ENCODE measurements at regions not wholly inside any gene's neighbourhood (a gene's known extent, or its start where the extent isn't known, plus 50 kb on each side); places are given as distances from the start of the nearest gene placed in this dataset.

DNA sequence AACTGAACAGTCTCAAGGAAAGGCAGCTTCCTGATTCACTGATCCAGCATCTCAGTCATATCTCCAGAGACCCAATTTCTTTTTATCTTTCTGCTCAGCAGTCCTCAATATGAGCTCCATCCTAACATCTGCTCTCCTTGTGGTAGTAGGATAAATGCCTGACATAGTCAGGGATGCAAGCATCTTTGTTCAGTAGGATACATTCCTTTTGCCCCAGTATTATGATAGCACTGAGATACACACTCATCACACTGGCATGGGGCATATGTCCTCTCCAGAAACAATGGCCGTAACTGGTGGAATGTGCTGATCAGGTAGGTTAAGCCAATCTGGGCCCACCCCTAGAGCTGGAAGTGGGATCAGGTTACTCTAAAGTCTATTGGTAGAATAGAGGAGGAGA, 207.2 kb downstream of the ETAA1 start:
- no peak for DNase-seq (ENCODE audit: low spot score)
- H3K9me3 ChIP-seq (ENCODE audit: low read depth) = no peaks in the 10 kb centered on the region
- H3K27ac ChIP-seq = no peak overlapping the region
- 89% methylated on average over 1 of the region's 1 CpG for WGBS (ENCODE audit: low lambda C conversion rate, missing lambda C conversion rate)
- H3K4me1 ChIP-seq (ENCODE audit: insufficient read depth) = no peaks in the 10 kb centered on the region
- no peaks in the 10 kb centered on the region for H3K9me2 ChIP-seq (replicated peaks; ENCODE audit: insufficient read depth)
- H2AFZ ChIP-seq = no peak overlapping the region
- H3K79me2 ChIP-seq = no peaks in the 10 kb centered on the region
- H3K27me3 ChIP-seq = no peaks in the 10 kb centered on the region
- no peak overlapping the region for H3K4me3 ChIP-seq
- H3K4me2 ChIP-seq = no peak overlapping the region
- no peaks in the 10 kb centered on the region for H3K36me3 ChIP-seq (replicated peaks; ENCODE audit: insufficient read depth, low read depth)
- H4K20me1 ChIP-seq (ENCODE audit: insufficient read depth, poor library complexity, severe bottlenecking) = no peaks in the 10 kb centered on the region
- TF ChIP-seq, protein P1, sequence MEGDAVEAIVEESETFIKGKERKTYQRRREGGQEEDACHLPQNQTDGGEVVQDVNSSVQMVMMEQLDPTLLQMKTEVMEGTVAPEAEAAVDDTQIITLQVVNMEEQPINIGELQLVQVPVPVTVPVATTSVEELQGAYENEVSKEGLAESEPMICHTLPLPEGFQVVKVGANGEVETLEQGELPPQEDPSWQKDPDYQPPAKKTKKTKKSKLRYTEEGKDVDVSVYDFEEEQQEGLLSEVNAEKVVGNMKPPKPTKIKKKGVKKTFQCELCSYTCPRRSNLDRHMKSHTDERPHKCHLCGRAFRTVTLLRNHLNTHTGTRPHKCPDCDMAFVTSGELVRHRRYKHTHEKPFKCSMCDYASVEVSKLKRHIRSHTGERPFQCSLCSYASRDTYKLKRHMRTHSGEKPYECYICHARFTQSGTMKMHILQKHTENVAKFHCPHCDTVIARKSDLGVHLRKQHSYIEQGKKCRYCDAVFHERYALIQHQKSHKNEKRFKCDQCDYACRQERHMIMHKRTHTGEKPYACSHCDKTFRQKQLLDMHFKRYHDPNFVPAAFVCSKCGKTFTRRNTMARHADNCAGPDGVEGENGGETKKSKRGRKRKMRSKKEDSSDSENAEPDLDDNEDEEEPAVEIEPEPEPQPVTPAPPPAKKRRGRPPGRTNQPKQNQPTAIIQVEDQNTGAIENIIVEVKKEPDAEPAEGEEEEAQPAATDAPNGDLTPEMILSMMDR (IDR thresholded peaks at IDR 0.05; ENCODE audit: poor library complexity) = no peak
- TF ChIP-seq EZH2phosphoT487 (IDR thresholded peaks at IDR 0.05; ENCODE audit: low read depth, severe bottlenecking, unreplicated experiment) = no peak
- TF ChIP-seq EZH2 (IDR thresholded peaks at IDR 0.05; ENCODE audit: borderline replicate concordance) = no peak

DNA sequence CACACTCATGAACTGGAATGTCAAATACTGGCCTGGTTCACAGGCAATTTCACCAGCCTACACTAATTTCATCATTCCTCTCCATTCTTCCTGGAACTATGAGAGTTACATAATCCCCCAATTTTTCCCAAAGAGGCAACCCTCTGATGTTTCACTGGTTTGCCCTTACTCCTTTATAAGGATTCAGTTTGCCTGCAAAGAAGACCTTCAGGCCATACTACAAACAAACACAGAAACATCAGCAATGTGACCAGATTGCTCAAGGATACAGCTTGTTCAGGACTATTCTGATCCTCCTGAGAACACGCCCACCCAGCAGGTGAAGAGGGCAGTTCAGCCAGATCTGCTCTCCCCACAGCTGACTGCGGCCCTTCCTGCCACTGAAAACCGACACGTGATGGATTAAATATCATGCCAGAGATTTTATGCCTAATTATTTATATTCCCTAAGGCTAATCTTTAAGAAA, 215.5 kb downstream of the ETAA1 start:
- TF ChIP-seq EZH2phosphoT487 (IDR thresholded peaks at IDR 0.05; ENCODE audit: low read depth, severe bottlenecking, unreplicated experiment) (no peak), EZH2 (IDR thresholded peaks at IDR 0.05; ENCODE audit: borderline replicate concordance) (no peak)
- TF ChIP-seq, protein P1 (IDR thresholded peaks at IDR 0.05; ENCODE audit: poor library complexity) = no peak
- no peaks in the 10 kb centered on the region for H4K20me1 ChIP-seq (ENCODE audit: insufficient read depth, poor library complexity, severe bottlenecking)
- 75% methylated on average over 4 of the region's 4 CpGs for WGBS (ENCODE audit: low lambda C conversion rate, missing lambda C conversion rate)
- no peaks in the 10 kb centered on the region for H3K9me3 ChIP-seq (ENCODE audit: low read depth)
- H2AFZ ChIP-seq = no peak overlapping the region
- no peaks in the 10 kb centered on the region for H3K9me2 ChIP-seq (replicated peaks; ENCODE audit: insufficient read depth)
- DNase-seq (ENCODE audit: low spot score) = no peak
- H3K36me3 ChIP-seq (replicated peaks; ENCODE audit: insufficient read depth, low read depth) = no peaks in the 10 kb centered on the region
- no peak overlapping the region for H3K4me2 ChIP-seq
- H3K27ac ChIP-seq = no peak overlapping the region
- H3K79me2 ChIP-seq = no peaks in the 10 kb centered on the region
- no peak overlapping the region for H3K4me3 ChIP-seq
- peaks cover 5% of the 10 kb centered on the region for H3K4me1 ChIP-seq (ENCODE audit: insufficient read depth)
- no peaks in the 10 kb centered on the region for H3K27me3 ChIP-seq

DNA sequence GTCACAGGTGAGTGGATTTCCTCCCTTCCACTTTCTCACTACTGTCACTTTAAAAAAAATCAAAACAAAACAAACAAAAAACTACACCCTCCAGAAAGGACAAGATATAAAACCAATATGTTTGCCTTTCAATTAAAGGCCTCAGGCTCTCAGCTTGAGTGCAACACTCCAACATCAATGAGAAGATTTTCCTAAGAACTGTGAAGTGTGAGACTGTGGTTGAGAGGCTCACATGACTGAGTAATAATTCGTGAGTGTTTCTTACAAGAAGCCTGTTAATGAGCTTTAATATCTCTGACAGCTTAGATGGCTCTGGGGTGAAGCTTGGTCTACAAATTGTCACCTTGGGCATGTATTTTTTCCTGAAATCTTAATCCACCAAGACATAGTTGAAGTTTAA, 216.1 kb downstream of the ETAA1 start:
- H3K4me2 ChIP-seq = no peak overlapping the region
- H3K79me2 ChIP-seq = no peaks in the 10 kb centered on the region
- H3K4me1 ChIP-seq (ENCODE audit: insufficient read depth) = peaks cover 5% of the 10 kb centered on the region
- TF ChIP-seq, protein P1 (IDR thresholded peaks at IDR 0.05; ENCODE audit: poor library complexity) = no peak
- TF ChIP-seq EZH2 (IDR thresholded peaks at IDR 0.05; ENCODE audit: borderline replicate concordance) (no peak), EZH2phosphoT487 (IDR thresholded peaks at IDR 0.05; ENCODE audit: low read depth, severe bottlenecking, unreplicated experiment) (no peak)
- no peaks in the 10 kb centered on the region for H3K9me3 ChIP-seq (ENCODE audit: low read depth)
- H3K9me2 ChIP-seq (replicated peaks; ENCODE audit: insufficient read depth) = no peaks in the 10 kb centered on the region
- H2AFZ ChIP-seq = no peak overlapping the region
- no peaks in the 10 kb centered on the region for H4K20me1 ChIP-seq (ENCODE audit: insufficient read depth, poor library complexity, severe bottlenecking)
- no peak overlapping the region for H3K27ac ChIP-seq
- H3K36me3 ChIP-seq (replicated peaks; ENCODE audit: insufficient read depth, low read depth) = no peaks in the 10 kb centered on the region
- no peaks in the 10 kb centered on the region for H3K27me3 ChIP-seq
- WGBS (ENCODE audit: low lambda C conversion rate, missing lambda C conversion rate) = 91% methylated on average over 1 of the region's 1 CpG
- H3K4me3 ChIP-seq = no peak overlapping the region
- DNase-seq (ENCODE audit: low spot score) = no peak

DNA sequence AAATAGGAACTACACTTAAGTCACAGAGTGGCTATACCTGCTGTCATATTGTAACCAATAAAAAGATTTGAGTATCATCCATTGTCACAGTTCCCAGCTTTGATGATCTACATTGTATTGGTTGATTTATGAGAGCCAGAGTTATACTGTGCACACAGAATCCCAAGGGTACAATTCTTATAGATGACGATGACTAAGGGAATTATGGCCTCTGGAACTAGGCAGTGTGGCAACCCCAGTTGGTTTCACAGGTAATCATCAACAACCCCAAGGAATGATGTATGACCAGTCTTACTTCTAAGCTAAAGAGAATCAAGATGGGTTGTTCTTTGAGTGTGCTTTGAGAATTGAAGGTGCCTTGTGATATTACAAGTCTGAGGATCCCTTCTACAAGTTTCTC, 217.3 kb downstream of the ETAA1 start:
- Histone ChIP-seq H3K27me3 (no peaks in the 10 kb centered on the region), H3K79me2 (no peaks in the 10 kb centered on the region), H2AFZ (no peak overlapping the region), H3K4me3 (no peak overlapping the region), H3K36me3 (replicated peaks; ENCODE audit: insufficient read depth, low read depth) (no peaks in the 10 kb centered on the region), H3K4me1 (ENCODE audit: insufficient read depth) (peaks cover 5% of the 10 kb centered on the region), H3K27ac (no peak overlapping the region), H3K4me2 (no peak overlapping the region), H3K9me2 (replicated peaks; ENCODE audit: insufficient read depth) (no peaks in the 10 kb centered on the region), H4K20me1 (ENCODE audit: insufficient read depth, poor library complexity, severe bottlenecking) (no peaks in the 10 kb centered on the region), H3K9me3 (ENCODE audit: low read depth) (no peaks in the 10 kb centered on the region)
- 91% methylated on average over 1 of the region's 1 CpG for WGBS (ENCODE audit: low lambda C conversion rate, missing lambda C conversion rate)
- TF ChIP-seq EZH2phosphoT487 (IDR thresholded peaks at IDR 0.05; ENCODE audit: low read depth, severe bottlenecking, unreplicated experiment) (no peak), EZH2 (IDR thresholded peaks at IDR 0.05; ENCODE audit: borderline replicate concordance) (no peak)
- TF ChIP-seq, protein P1 (IDR thresholded peaks at IDR 0.05; ENCODE audit: poor library complexity) = no peak
- DNase-seq (ENCODE audit: low spot score) = no peak

Data from hepatocyte (in vitro differentiated cells).